ENCODE measurements at regions not wholly inside any gene's neighbourhood (a gene's known extent, or its start where the extent isn't known, plus 50 kb on each side); places are given as distances from the start of the nearest gene placed in this dataset.

DNA sequence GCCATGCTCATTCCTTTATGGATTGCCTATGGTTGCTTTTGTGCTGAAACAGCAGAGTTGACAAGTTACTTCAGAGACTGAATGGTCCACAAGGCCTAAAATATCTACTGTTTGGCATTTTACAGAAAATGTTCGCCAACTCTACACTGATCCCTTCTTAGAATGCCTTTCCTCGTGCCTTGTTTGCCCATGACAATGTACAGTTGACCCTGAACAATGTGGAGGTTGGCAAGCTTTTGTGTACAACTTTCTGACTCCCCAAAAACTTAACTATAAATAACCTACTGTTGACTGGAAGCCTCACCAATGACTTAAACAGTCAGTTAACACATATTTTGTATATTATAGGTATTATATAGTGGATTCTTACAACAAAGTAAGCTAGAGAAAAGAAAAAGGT lies 361.4 kb downstream of the EPHA4 start:
- H3K36me3 ChIP-seq: no peaks in the 10 kb centered on the region
- in situ Hi-C loops (cut with MboI; ENCODE audit: low pct_ligation_motif_present in 1 of 4, low pct_unique_long_range_greater_than_20kb in 1 of 4, low sequenced_read_pairs in 3 of 4): no loop called here
- H3K27ac ChIP-seq: no peak overlapping the region
- DNase-seq: no peak
- no peak overlapping the region for H3K4me3 ChIP-seq
- peaks cover 0 to 11% (median 0%) of the 10 kb centered on the region in 4 donors for H3K4me1 ChIP-seq
- intact Hi-C loops (cut with DNase I; ENCODE audit: low total_unique reads): no loop called here
- no peak for TF ChIP-seq POLR2A (IDR thresholded peaks at IDR 0.05)
- no peak for TF ChIP-seq EP300 (IDR thresholded peaks at IDR 0.05; ENCODE audit: low read depth)
- TF ChIP-seq, protein P1, sequence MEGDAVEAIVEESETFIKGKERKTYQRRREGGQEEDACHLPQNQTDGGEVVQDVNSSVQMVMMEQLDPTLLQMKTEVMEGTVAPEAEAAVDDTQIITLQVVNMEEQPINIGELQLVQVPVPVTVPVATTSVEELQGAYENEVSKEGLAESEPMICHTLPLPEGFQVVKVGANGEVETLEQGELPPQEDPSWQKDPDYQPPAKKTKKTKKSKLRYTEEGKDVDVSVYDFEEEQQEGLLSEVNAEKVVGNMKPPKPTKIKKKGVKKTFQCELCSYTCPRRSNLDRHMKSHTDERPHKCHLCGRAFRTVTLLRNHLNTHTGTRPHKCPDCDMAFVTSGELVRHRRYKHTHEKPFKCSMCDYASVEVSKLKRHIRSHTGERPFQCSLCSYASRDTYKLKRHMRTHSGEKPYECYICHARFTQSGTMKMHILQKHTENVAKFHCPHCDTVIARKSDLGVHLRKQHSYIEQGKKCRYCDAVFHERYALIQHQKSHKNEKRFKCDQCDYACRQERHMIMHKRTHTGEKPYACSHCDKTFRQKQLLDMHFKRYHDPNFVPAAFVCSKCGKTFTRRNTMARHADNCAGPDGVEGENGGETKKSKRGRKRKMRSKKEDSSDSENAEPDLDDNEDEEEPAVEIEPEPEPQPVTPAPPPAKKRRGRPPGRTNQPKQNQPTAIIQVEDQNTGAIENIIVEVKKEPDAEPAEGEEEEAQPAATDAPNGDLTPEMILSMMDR (IDR thresholded peaks at IDR 0.05): no peak
- no peak for TF ChIP-seq POLR2AphosphoS5 (IDR thresholded peaks at IDR 0.05)
- 84 to 100% methylated on average over 1 to 2 of the region's 2 CpGs for WGBS, 2 donors (ENCODE audit: low coverage in 1 of 2)
- H3K27me3 ChIP-seq: no peaks in the 10 kb centered on the region
- H3K9me3 ChIP-seq: no peaks in the 10 kb centered on the region

DNA sequence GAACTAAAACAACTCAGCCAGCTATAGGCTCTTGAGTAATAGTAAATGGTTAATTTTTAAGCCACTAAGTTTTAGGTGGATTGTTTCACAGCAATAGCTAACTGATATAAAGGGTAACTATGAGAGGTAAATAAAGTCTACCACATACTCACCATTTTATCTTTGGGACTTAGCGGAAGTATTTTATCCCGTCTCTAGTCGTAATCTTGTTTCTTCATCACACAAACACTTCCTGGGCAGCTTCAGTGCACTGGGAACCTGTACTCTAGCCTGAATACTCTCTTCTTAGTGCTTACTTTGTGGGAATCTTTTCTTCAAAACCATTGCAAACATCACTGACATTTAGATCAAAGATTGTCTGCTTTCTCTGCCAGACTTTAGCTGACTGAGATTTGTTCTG lies 360.5 kb downstream of the EPHA4 start:
- Histone ChIP-seq H3K4me1 (peaks cover 0 to 11% (median 0%) of the 10 kb centered on the region in 4 donors), H3K27me3 (no peaks in the 10 kb centered on the region), H3K4me3 (no peak overlapping the region), H3K27ac (peak overlapping the region in 3 of 4 donors; percentile 39 to 72 (median 61)), H3K9me3 (no peaks in the 10 kb centered on the region), H3K36me3 (no peaks in the 10 kb centered on the region)
- WGBS, 2 donors (ENCODE audit: low coverage in 1 of 2): 51 to 57% methylated on average over 3 of the region's 3 CpGs
- intact Hi-C loops (cut with DNase I; ENCODE audit: low total_unique reads) (no loop called here), in situ Hi-C loops (cut with MboI; ENCODE audit: low pct_ligation_motif_present in 1 of 4, low pct_unique_long_range_greater_than_20kb in 1 of 4, low sequenced_read_pairs in 3 of 4) (no loop called here)
- no peak for TF ChIP-seq EP300 (IDR thresholded peaks at IDR 0.05; ENCODE audit: low read depth)
- no peak for TF ChIP-seq POLR2A (IDR thresholded peaks at IDR 0.05)
- TF ChIP-seq POLR2AphosphoS5 (IDR thresholded peaks at IDR 0.05): no peak
- TF ChIP-seq, protein P1 (IDR thresholded peaks at IDR 0.05): no peak
- DNase-seq: no peak

DNA sequence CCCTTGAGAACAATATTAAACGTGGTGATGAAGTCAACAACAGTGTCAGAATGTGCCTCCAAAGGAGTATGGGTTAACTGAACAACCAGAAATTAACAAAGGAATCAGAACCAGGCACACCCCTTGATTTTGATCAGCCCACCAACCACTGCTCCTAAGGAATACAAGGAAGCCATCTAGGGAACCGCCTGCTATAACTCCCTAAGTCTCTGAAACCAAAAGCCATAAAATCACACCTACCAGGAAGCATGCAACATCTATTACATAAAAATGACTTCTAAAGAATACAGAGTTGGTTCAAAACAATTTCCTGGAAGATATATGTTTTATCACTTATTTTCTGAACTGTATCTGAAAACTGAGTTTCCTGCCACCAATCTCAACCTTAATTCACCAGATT lies 360.0 kb downstream of the EPHA4 start:
- H3K36me3 ChIP-seq: no peaks in the 10 kb centered on the region
- intact Hi-C loops (cut with DNase I; ENCODE audit: low total_unique reads) (no loop called here), in situ Hi-C loops (cut with MboI; ENCODE audit: low pct_ligation_motif_present in 1 of 4, low pct_unique_long_range_greater_than_20kb in 1 of 4, low sequenced_read_pairs in 3 of 4) (no loop called here)
- no peak for DNase-seq
- H3K4me3 ChIP-seq: no peak overlapping the region
- no peaks in the 10 kb centered on the region for H3K27me3 ChIP-seq
- H3K4me1 ChIP-seq: peaks cover 0 to 11% (median 0%) of the 10 kb centered on the region in 4 donors
- no peaks in the 10 kb centered on the region for H3K9me3 ChIP-seq
- TF ChIP-seq POLR2AphosphoS5 (IDR thresholded peaks at IDR 0.05) (no peak), POLR2A (IDR thresholded peaks at IDR 0.05) (no peak)
- TF ChIP-seq, protein P1 (IDR thresholded peaks at IDR 0.05): no peak
- peak overlapping the region in 3 of 4 donors; percentile 39 to 72 (median 61) for H3K27ac ChIP-seq
- WGBS, 2 donors (ENCODE audit: low coverage in 1 of 2): 45 to 59% methylated on average over 2 of the region's 2 CpGs

DNA sequence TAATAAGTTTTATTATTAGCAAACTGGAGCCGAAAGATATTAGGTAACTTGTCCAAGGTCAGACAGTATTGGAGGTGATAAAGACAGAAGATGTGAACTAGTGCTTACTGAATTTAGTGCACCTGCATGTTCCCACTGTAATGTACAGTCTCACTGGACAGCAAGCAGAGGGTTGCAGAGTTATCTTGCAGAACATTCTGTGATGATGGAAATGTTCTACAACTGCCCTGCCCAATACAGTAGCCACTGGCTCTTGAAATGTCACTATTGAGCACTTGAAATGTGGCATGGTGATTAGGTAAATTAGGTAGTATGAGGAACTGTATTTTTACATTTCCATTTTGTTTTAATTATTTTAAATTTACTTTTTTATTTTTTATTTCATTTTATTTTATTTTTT lies 356.6 kb downstream of the EPHA4 start:
- Histone ChIP-seq H3K4me1 (peaks cover 0 to 11% (median 0%) of the 10 kb centered on the region in 4 donors), H3K27me3 (no peaks in the 10 kb centered on the region), H3K27ac (no peak overlapping the region), H3K36me3 (no peaks in the 10 kb centered on the region), H3K9me3 (no peaks in the 10 kb centered on the region), H3K4me3 (no peak overlapping the region)
- intact Hi-C loops (cut with DNase I; ENCODE audit: low total_unique reads) (no loop called here), in situ Hi-C loops (cut with MboI; ENCODE audit: low pct_ligation_motif_present in 1 of 4, low pct_unique_long_range_greater_than_20kb in 1 of 4, low sequenced_read_pairs in 3 of 4) (no loop called here)
- no peak for DNase-seq
- WGBS, 2 donors (ENCODE audit: low coverage in 1 of 2): 100% methylated on average over 1 of the region's 1 CpG; no CpG with 5 or more reads in 1 of the 2 donors
- no peak for TF ChIP-seq POLR2AphosphoS5 (IDR thresholded peaks at IDR 0.05)
- TF ChIP-seq POLR2A (IDR thresholded peaks at IDR 0.05): no peak
- no peak for TF ChIP-seq EP300 (IDR thresholded peaks at IDR 0.05; ENCODE audit: low read depth)
- TF ChIP-seq, protein P1 (IDR thresholded peaks at IDR 0.05): no peak

Measured in transverse colon (tissue), 4 donors.